ENCODE measurements at regions not wholly inside any gene's neighbourhood (a gene's known extent, or its start where the extent isn't known, plus 50 kb on each side); places are given as distances from the start of the nearest gene placed in this dataset.

GRCh38 chr3:102037791-102038190 lies 188.5 kb downstream of the NFKBIZ start:
- H3K27ac ChIP-seq (ENCODE audit: low read depth, low read length) = no peak overlapping the region
- H3K9me2 ChIP-seq (ENCODE audit: insufficient read depth) = no peaks in the 10 kb centered on the region
- ChIA-PET RAD21 (ENCODE audit: low non-redundant PET in 1 of 2, low total read pairs in 2 of 2, uncharacterized antibody in 2 of 2, unreplicated experiment in 2 of 2) (no interaction called here), POLR2A (no interaction called here), CTCF (no interaction called here)
- H3K4me3 ChIP-seq (replicated peaks in 1 of 2; ENCODE audit: low read depth in 1 of 2, low read length in 2 of 2) = no peak overlapping the region
- H3K9ac ChIP-seq (ENCODE audit: low read length) = no peak overlapping the region
- no peaks in the 10 kb centered on the region for H3K36me3 ChIP-seq (ENCODE audit: control insufficient read depth in 1 of 2, insufficient read depth in 2 of 2, low read length in 2 of 2)
- no peak overlapping the region for H2AFZ ChIP-seq (ENCODE audit: low read depth, low read length, poor library complexity, severe bottlenecking)
- H3K4me2 ChIP-seq (ENCODE audit: low read length) = no peak overlapping the region
- no peaks in the 10 kb centered on the region for H3K79me2 ChIP-seq (ENCODE audit: insufficient read depth, low read length)
- H4K20me1 ChIP-seq (ENCODE audit: insufficient read depth) = no peaks in the 10 kb centered on the region
- DNase-seq (ENCODE audit: low read depth, low spot score) (no peak), ATAC-seq (no peak)
- intact Hi-C loops (cut with micrococcal nuclease) = no loop called here
- no peaks in the 10 kb centered on the region for H3K4me1 ChIP-seq (ENCODE audit: control insufficient read depth in 1 of 2, insufficient read depth in 2 of 2, low read length in 2 of 2)
- TF ChIP-seq SIN3A (IDR thresholded peaks at IDR 0.05; ENCODE audit: low read depth) (no peak), RAD21 (IDR thresholded peaks at IDR 0.05; ENCODE audit: low read depth) (no peak), CEBPB (IDR thresholded peaks at IDR 0.05; ENCODE audit: low read depth) (no peak), MAX (IDR thresholded peaks at IDR 0.05) (no peak), ZFX (IDR thresholded peaks at IDR 0.05) (no peak), CBX3 (IDR thresholded peaks at IDR 0.05; ENCODE audit: low read depth) (no peak), POLR2AphosphoS5 (IDR thresholded peaks at IDR 0.05; ENCODE audit: low read depth, low read length) (no peak), SRF (IDR thresholded peaks at IDR 0.05; ENCODE audit: low read depth) (no peak), EZH2phosphoT487 (IDR thresholded peaks at IDR 0.05; ENCODE audit: borderline replicate concordance) (no peak), EGR1 (IDR thresholded peaks at IDR 0.05; ENCODE audit: low read depth) (no peak), CTCF (IDR thresholded peaks at IDR 0.05 in 2 of 3, conservative IDR thresholded peaks at IDR 0.05 in 1 of 3; ENCODE audit: borderline replicate concordance in 1 of 3, insufficient read depth in 1 of 3, low read depth in 2 of 3, low read length in 2 of 3) (no peak), YY1 (IDR thresholded peaks at IDR 0.05; ENCODE audit: extremely low read depth, insufficient replicate concordance, low read depth, low read length) (no peak), TCF7L2 (IDR thresholded peaks at IDR 0.05; ENCODE audit: borderline replicate concordance, extremely low read depth, insufficient read depth, insufficient read length) (no peak), FOSL1 (IDR thresholded peaks at IDR 0.05; ENCODE audit: low read depth) (no peak)
- H3K9me3 ChIP-seq (ENCODE audit: control insufficient read depth in 1 of 2, insufficient read depth in 1 of 2, low read depth in 1 of 2, low read length in 2 of 2) = no peaks in the 10 kb centered on the region
- H3K27me3 ChIP-seq (ENCODE audit: insufficient read depth, low read length) = no peaks in the 10 kb centered on the region
- no TSS peak for BruUV-seq (replicated peaks)

Measured in HCT116 (cell line).